Peyer's patch (tissue), 4 donors: ENCODE measurements at regions not wholly inside any gene's neighbourhood (a gene's known extent, or its start where the extent isn't known, plus 50 kb on each side); places are given as distances from the start of the nearest gene placed in this dataset.

ENCODE experiments used
- CTCF ChIP-seq, 6 experiments: fragments of 450-650 bp in 4 of 6; fragments of 200-600 bp in 2 of 6; sonication (generic) in 1 of 6; IDR thresholded peaks; one replicate each; pipeline ENCODE4 v1.5.1; 2017 to 2019; ENCODE audit warnings: antibody characterized with exemption in 6 of 6, mild to moderate bottlenecking in 3 of 6, moderate library complexity in 1 of 6
- POLR2A ChIP-seq, 2 donors: fragments of 450-650 bp; IDR thresholded peaks; one replicate each; pipeline ENCODE4 v1.5.1; 2017; ENCODE audit warnings: antibody characterized with exemption in 2 of 2, mild to moderate bottlenecking in 2 of 2, moderate library complexity in 2 of 2

DNA sequence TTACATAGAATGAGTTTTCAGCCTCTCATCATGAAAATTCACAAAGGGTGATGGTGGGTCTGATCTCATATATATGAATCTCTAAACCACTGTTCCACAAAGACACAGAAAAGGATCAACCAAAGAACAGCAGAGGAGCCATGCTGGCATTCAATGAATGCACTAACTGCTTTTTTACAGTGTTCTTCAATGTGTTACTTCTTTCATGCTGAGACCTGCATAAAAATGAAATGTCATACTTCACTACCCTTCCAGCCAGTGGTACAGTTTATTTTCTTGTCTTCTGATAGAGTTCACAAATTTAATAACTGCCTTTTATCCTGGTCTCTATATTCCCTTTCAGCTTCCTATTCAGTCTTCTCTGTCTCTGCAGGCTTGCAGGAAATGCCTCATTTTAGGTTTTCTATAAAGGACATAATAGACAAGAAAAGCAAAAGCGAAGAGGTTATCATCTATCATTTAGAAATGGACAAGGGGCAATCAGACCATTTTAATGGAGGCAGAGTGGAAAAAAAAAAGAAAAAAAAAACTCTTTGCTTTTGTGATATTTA, 836.7 kb upstream of the FOXG1 start:
- no peak for TF ChIP-seq POLR2A (IDR thresholded peaks at IDR 0.05)
- no peak for TF ChIP-seq CTCF (IDR thresholded peaks at IDR 0.05)
